ENCODE measurements at regions not wholly inside any gene's neighbourhood (a gene's known extent, or its start where the extent isn't known, plus 50 kb on each side); places are given as distances from the start of the nearest gene placed in this dataset.

DNA sequence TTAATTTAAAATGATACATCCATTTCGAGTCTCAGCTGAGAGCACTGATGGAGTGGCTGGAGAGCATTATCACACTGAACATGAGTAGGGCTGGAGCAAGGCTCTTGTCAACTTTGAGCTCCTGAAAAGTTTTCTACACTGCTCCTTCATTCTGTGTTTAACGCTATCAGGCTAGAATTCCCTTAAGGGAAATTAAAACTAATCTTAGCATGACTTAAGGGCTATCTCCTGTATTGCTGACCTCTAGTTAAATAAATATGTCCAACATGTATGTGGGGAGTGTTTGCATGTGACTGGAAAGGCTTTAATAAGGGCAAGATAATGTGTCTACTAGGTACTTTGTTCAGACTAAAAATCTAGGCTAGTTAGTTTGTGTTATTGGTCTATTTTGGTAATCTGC, 116.7 kb upstream of the CAND1 start:
- ATAC-seq (no peak), DNase-seq (no peak)
- Histone ChIP-seq H3K36me3 (no peaks in the 10 kb centered on the region), H3K27ac (no peak overlapping the region), H3K9me3 (no peaks in the 10 kb centered on the region), H3K27me3 (peaks cover 0 to 5% (median 0%) of the 10 kb centered on the region in 7 donors), H3K4me3 (no peak overlapping the region), H3K4me1 (no peaks in the 10 kb centered on the region)
- WGBS, 2 donors = 38 to 45% methylated on average over 2 of the region's 2 CpGs
- no peak for TF ChIP-seq CTCF (IDR thresholded peaks at IDR 0.05)
- intact Hi-C loops (cut with DNase I) = no loop called here

DNA sequence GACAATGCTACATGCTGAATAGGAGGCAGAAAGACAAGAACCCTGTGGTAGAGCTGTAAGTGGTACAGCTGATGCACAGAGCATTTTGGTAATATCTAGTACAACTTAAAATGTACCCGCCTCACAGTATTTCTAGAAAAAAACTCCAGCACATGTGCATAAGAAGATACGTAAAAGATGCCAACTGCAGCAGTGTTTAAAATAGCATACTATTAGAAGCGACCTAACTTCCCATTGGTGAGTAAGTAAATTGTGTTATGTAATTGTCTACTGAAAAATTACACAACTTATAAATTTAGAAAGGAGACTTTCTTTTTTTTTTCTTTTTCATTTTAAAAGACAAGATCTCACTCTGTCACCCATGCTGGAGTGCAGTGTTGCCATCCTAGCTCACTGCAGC, 114.3 kb upstream of the CAND1 start:
- WGBS, 2 donors = 52 to 76% methylated on average over 3 of the region's 3 CpGs
- intact Hi-C loops (cut with DNase I) = no loop called here
- TF ChIP-seq CTCF (IDR thresholded peaks at IDR 0.05) = no peak
- no peaks in the 10 kb centered on the region for H3K36me3 ChIP-seq
- no peaks in the 10 kb centered on the region for H3K9me3 ChIP-seq
- ATAC-seq (no peak), DNase-seq (no peak)
- H3K27me3 ChIP-seq = peaks cover 0 to 5% (median 0%) of the 10 kb centered on the region in 7 donors
- no peaks in the 10 kb centered on the region for H3K4me1 ChIP-seq
- no peak overlapping the region for H3K4me3 ChIP-seq
- H3K27ac ChIP-seq = no peak overlapping the region

- DNase-seq = no peak
- no peaks in the 10 kb centered on the region for H3K9me3 ChIP-seq
- H3K4me3 ChIP-seq = no peak overlapping the region
- ATAC-seq = no peak
- WGBS, 2 donors = 76% methylated on average over 4 of the region's 4 CpGs
- intact Hi-C loops (cut with DNase I) = no loop called here
- TF ChIP-seq CTCF (IDR thresholded peaks at IDR 0.05) = no peak
- no peak overlapping the region for H3K27ac ChIP-seq
- H3K36me3 ChIP-seq = no peaks in the 10 kb centered on the region
- peaks cover 0 to 5% (median 0%) of the 10 kb centered on the region in 7 donors for H3K27me3 ChIP-seq
- H3K4me1 ChIP-seq = no peaks in the 10 kb centered on the region
Measured at GRCh38 chr12:67155863-67156262, 113.3 kb upstream of the CAND1 start.

DNA sequence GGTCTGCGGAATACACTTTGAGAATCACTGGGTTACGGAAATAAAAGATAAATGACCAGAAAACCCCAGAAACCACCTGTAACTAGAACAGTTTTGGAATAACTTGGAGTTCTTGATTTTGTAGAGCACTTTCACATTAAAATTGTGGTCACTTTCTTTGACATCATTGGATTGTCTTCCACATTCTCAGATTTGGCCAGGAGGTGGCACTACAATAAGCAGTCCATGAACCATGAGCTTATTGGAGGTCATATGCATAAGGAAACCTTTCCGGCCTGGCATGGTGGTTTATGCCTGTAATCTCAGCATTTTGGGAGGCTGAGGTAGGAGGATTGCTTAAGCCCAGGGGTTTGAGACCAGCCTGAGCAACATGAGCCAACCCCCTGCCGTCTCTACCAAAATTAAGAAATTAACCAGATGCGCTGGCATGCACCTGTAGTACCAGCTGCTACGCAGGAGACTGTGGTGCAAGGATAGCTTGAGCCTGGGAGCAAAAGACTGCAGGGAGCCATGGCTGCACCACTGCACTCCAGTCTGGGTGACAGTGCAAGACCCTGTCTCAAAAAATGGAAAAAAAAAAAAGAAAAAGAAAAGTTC, 107.7 kb upstream of the CAND1 start:
- 82 to 85% methylated on average over 6 of the region's 6 CpGs for WGBS, 2 donors
- intact Hi-C loops (cut with DNase I) = loop anchor here in 3 of 10 donors (2.0 to 5.0 kb wide), 2 partner anchors 59 to 61 kb away; no protein-coding TSS in a partner anchor
- Histone ChIP-seq H3K27ac (no peak overlapping the region), H3K36me3 (no peaks in the 10 kb centered on the region), H3K27me3 (no peaks in the 10 kb centered on the region), H3K4me1 (no peaks in the 10 kb centered on the region), H3K9me3 (no peaks in the 10 kb centered on the region), H3K4me3 (no peak overlapping the region)
- ATAC-seq = no peak
- TF ChIP-seq CTCF (IDR thresholded peaks at IDR 0.05) = peak; percentile 18 to 58 (median 46)
- peak in 1 of 2 donors; percentile 5 for DNase-seq

Data from heart right ventricle (tissue), 16 donors.